Panc1 (cell line): ENCODE measurements at regions not wholly inside any gene's neighbourhood (a gene's known extent, or its start where the extent isn't known, plus 50 kb on each side); places are given as distances from the start of the nearest gene placed in this dataset.

Experiments
- ATAC-seq: fragments of 200-7000 bp; cut with Tn5 transposase; 2 replicates; pipeline ENCODE4 v1.9.1; 2020; ENCODE audit warnings: mild to moderate bottlenecking, moderate library complexity
- BruUV-seq: library from RNA; stranded (reverse); fragments of 400-500 nt; replicated peaks from 2 replicates; lab custom pipeline; 2021; lab: Mats Ljungman, UMichigan
- CTCF ChIA-PET: fragments of 300-600 bp; sonication (Branson Sonifier 250); formaldehyde crosslinking; loops from one replicate; lab custom pipeline; 2022; ENCODE audit warnings: antibody characterized with exemption; lab: Charles Lee
- POLR2A ChIA-PET: fragments of 300-600 bp; sonication (Branson Sonifier 250); formaldehyde crosslinking; loops from one replicate; lab custom pipeline; 2022; ENCODE audit warnings: antibody characterized with exemption; lab: Charles Lee
- DNase-seq: peaks from one replicate; pipeline ENCODE4 v3.0.0-alpha.2; 2010; ENCODE audit warnings: low read depth, low spot score
- H3K27ac ChIP-seq: 2 replicates; pipeline ENCODE4 v1.5.1; 2011; ENCODE audit warnings: mild to moderate bottlenecking, low read length, inconsistent platforms
- H3K27me3 ChIP-seq: fragments of 200-500 bp; sonication (Bioruptor generic); 2 replicates; pipeline ENCODE4 v1.6.0; 2014; ENCODE audit warnings: low read length, inconsistent platforms; ENCODE audit not compliant: control insufficient read depth, insufficient read depth
- H3K36me3 ChIP-seq: fragments of 200-500 bp; sonication (Bioruptor generic); 2 replicates; pipeline ENCODE4 v1.5.1; 2014; ENCODE audit warnings: inconsistent platforms, mild to moderate bottlenecking, low read length, moderate library complexity; ENCODE audit not compliant: control insufficient read depth, insufficient read depth
- H3K4me1 ChIP-seq: 2 replicates; pipeline ENCODE4 v1.5.1; 2011; ENCODE audit warnings: inconsistent platforms, mild to moderate bottlenecking, low read length, moderate library complexity; ENCODE audit not compliant: control insufficient read depth, insufficient read depth
- H3K4me3 ChIP-seq, 2 experiments: 2 replicates each; pipeline ENCODE4 v1.5.1; 2011 to 2012; ENCODE audit warnings: low read depth in 2 of 2, low read length in 2 of 2, mild to moderate bottlenecking in 2 of 2, inconsistent platforms in 1 of 2, moderate library complexity in 1 of 2
- H3K9me3 ChIP-seq: fragments of 200-500 bp; sonication (Bioruptor generic); 2 replicates; pipeline ENCODE4 v1.5.1; 2014; ENCODE audit warnings: low read depth, mild to moderate bottlenecking, inconsistent platforms, low read length, moderate library complexity; ENCODE audit not compliant: control insufficient read depth, insufficient read depth
- CTCF ChIP-seq: fragments of 450-650 bp; IDR thresholded peaks from 2 replicates; pipeline ENCODE4 v1.5.1; 2017; ENCODE audit warnings: mild to moderate bottlenecking
- POLR2AphosphoS5 ChIP-seq: IDR thresholded peaks from 2 replicates; pipeline ENCODE4 v1.6.1; 2012; ENCODE audit warnings: mild to moderate bottlenecking, low read depth, low read length, moderate library complexity
- REST ChIP-seq, 2 experiments: IDR thresholded peaks; 2 replicates each; pipeline ENCODE4 v1.6.1; 2011 to 2012; ENCODE audit warnings: low read depth in 2 of 2, control low read depth in 1 of 2, low read length in 1 of 2, mild to moderate bottlenecking in 1 of 2, moderate library complexity in 1 of 2; ENCODE audit not compliant: insufficient read depth in 1 of 2
- SIN3A ChIP-seq: IDR thresholded peaks from 2 replicates; pipeline ENCODE4 v1.6.1; 2012; ENCODE audit warnings: low read depth, mild to moderate bottlenecking, low read length, moderate library complexity, borderline replicate concordance; ENCODE audit not compliant: insufficient read depth
- TCF7L2 ChIP-seq: IDR thresholded peaks from 2 replicates; pipeline ENCODE4 v1.6.1; 2011; ENCODE audit warnings: mild to moderate bottlenecking, low read depth, low read length, inconsistent platforms
- in situ Hi-C: cut with HindIII; loops from 2 replicates; pipeline ENCODE4 v1.10.0; 2016; ENCODE audit warnings: low sequenced_read_pairs, low pct_unique_long_range_greater_than_20kb
- intact Hi-C: fragments of 100-400 bp; cut with micrococcal nuclease; formaldehyde crosslinking; loops from one replicate; pipeline ENCODE4 v1.10.0; 2022; ENCODE audit not compliant: unreplicated experiment

GRCh38 chr4:180698550-180699195, 1544.5 kb upstream of the TENM3 start:
- ChIA-PET POLR2A (no interaction called here), CTCF (no interaction called here)
- H3K4me3 ChIP-seq = no peak overlapping the region
- no TSS peak for BruUV-seq
- H3K9me3 ChIP-seq = no peaks in the 10 kb centered on the region
- in situ Hi-C loops = no loop called here
- H3K36me3 ChIP-seq = no peaks in the 10 kb centered on the region
- intact Hi-C loops = no loop called here
- no peaks in the 10 kb centered on the region for H3K4me1 ChIP-seq
- TF ChIP-seq TCF7L2 (no peak), REST (IDR thresholded peaks at IDR 0.05; ENCODE audit: insufficient read depth in 1 of 2, low read depth in 2 of 2, low read length in 1 of 2) (no peak), POLR2AphosphoS5 (no peak), SIN3A (no peak), CTCF (no peak)
- no peak for DNase-seq
- no peaks in the 10 kb centered on the region for H3K27me3 ChIP-seq
- H3K27ac ChIP-seq = no peak overlapping the region
- no peak for ATAC-seq

- H3K27ac ChIP-seq = no peak overlapping the region
- BruUV-seq = no TSS peak
- CTCF ChIA-PET = no interaction called here
- intact Hi-C loops = no loop called here
- POLR2A ChIA-PET = no interaction called here
- DNase-seq = no peak
- H3K4me3 ChIP-seq = no peak overlapping the region
- H3K9me3 ChIP-seq = no peaks in the 10 kb centered on the region; the same call in 1 of the 2 replicates
- H3K36me3 ChIP-seq = no peaks in the 10 kb centered on the region
- H3K27me3 ChIP-seq = no peaks in the 10 kb centered on the region
- ATAC-seq = no peak
- TF ChIP-seq SIN3A (no peak), POLR2AphosphoS5 (no peak), REST (IDR thresholded peaks at IDR 0.05; ENCODE audit: insufficient read depth in 1 of 2, low read depth in 2 of 2, low read length in 1 of 2) (no peak), CTCF (no peak), TCF7L2 (no peak)
- H3K4me1 ChIP-seq = no peaks in the 10 kb centered on the region
- in situ Hi-C loops = no loop called here
These were observed 1536.4 kb upstream of the TENM3 start for GRCh38 chr4:180706766-180707165.
